ENCODE measurements at regions not wholly inside any gene's neighbourhood (a gene's known extent, or its start where the extent isn't known, plus 50 kb on each side); places are given as distances from the start of the nearest gene placed in this dataset.

DNA sequence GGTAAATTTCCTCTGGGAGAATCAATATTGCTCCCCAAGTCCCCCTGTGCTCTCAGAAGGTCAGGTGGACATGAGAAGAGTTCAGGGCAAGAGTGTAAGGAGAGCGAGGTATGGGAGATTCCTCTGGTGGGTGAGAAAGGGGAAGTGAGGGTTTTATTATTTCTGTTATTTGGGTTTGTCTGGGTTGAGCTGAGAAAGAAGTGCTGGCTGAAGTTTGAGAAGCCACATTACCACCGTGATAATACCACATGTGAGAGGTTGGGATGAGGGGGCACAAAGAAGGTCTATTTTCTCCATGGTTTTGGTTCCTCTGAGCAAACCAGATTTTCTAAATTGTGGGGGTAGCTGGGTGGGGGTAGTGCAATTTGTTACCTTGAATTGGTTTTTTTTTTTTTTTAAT, 350.4 kb downstream of the OSTF1 start (continued):
- TF ChIP-seq, protein P1, sequence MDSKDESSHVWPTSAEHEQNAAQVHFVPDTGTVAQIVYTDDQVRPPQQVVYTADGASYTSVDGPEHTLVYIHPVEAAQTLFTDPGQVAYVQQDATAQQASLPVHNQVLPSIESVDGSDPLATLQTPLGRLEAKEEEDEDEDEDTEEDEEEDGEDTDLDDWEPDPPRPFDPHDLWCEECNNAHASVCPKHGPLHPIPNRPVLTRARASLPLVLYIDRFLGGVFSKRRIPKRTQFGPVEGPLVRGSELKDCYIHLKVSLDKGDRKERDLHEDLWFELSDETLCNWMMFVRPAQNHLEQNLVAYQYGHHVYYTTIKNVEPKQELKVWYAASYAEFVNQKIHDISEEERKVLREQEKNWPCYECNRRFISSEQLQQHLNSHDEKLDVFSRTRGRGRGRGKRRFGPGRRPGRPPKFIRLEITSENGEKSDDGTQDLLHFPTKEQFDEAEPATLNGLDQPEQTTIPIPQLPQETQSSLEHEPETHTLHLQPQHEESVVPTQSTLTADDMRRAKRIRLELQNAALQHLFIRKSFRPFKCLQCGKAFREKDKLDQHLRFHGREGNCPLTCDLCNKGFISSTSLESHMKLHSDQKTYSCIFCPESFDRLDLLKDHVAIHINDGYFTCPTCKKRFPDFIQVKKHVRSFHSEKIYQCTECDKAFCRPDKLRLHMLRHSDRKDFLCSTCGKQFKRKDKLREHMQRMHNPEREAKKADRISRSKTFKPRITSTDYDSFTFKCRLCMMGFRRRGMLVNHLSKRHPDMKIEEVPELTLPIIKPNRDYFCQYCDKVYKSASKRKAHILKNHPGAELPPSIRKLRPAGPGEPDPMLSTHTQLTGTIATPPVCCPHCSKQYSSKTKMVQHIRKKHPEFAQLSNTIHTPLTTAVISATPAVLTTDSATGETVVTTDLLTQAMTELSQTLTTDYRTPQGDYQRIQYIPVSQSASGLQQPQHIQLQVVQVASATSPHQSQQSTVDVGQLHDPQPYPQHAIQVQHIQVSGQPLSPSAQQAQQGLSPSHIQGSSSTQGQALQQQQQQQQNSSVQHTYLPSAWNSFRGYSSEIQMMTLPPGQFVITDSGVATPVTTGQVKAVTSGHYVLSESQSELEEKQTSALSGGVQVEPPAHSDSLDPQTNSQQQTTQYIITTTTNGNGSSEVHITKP (tag by site-specific recombination; IDR thresholded peaks at IDR 0.05): no peak
- TF ChIP-seq ZNF555 (tag by site-specific recombination; conservative IDR thresholded peaks at IDR 0.05) (no peak), ZNF174 (tag by site-specific recombination; IDR thresholded peaks at IDR 0.05) (no peak)
- TF ChIP-seq, protein P2, sequence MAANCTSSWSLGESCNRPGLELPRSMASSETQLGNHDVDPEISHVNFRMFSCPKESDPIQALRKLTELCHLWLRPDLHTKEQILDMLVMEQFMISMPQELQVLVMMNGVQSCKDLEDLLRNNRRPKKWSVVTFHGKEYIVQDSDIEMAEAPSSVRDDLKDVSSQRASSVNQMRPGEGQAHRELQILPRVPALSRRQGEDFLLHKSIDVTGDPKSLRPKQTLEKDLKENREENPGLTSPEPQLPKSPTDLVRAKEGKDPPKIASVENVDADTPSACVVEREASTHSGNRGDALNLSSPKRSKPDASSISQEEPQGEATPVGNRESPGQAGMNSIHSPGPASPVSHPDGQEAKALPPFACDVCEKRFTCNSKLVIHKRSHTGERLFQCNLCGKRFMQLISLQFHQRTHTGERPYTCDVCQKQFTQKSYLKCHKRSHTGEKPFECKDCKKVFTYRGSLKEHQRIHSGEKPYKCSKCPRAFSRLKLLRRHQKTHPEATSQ (tag by site-specific recombination; IDR thresholded peaks at IDR 0.05): no peak
- TF ChIP-seq, protein P3, sequence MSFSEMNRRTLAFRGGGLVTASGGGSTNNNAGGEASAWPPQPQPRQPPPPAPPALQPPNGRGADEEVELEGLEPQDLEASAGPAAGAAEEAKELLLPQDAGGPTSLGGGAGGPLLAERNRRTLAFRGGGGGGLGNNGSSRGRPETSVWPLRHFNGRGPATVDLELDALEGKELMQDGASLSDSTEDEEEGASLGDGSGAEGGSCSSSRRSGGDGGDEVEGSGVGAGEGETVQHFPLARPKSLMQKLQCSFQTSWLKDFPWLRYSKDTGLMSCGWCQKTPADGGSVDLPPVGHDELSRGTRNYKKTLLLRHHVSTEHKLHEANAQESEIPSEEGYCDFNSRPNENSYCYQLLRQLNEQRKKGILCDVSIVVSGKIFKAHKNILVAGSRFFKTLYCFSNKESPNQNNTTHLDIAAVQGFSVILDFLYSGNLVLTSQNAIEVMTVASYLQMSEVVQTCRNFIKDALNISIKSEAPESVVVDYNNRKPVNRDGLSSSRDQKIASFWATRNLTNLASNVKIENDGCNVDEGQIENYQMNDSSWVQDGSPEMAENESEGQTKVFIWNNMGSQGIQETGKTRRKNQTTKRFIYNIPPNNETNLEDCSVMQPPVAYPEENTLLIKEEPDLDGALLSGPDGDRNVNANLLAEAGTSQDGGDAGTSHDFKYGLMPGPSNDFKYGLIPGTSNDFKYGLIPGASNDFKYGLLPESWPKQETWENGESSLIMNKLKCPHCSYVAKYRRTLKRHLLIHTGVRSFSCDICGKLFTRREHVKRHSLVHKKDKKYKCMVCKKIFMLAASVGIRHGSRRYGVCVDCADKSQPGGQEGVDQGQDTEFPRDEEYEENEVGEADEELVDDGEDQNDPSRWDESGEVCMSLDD (tag by site-specific recombination; IDR thresholded peaks at IDR 0.05): no peak
- TF ChIP-seq, protein P4, sequence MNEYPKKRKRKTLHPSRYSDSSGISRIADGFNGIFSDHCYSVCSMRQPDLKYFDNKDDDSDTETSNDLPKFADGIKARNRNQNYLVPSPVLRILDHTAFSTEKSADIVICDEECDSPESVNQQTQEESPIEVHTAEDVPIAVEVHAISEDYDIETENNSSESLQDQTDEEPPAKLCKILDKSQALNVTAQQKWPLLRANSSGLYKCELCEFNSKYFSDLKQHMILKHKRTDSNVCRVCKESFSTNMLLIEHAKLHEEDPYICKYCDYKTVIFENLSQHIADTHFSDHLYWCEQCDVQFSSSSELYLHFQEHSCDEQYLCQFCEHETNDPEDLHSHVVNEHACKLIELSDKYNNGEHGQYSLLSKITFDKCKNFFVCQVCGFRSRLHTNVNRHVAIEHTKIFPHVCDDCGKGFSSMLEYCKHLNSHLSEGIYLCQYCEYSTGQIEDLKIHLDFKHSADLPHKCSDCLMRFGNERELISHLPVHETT (tag by site-specific recombination; IDR thresholded peaks at IDR 0.05): no peak

DNA sequence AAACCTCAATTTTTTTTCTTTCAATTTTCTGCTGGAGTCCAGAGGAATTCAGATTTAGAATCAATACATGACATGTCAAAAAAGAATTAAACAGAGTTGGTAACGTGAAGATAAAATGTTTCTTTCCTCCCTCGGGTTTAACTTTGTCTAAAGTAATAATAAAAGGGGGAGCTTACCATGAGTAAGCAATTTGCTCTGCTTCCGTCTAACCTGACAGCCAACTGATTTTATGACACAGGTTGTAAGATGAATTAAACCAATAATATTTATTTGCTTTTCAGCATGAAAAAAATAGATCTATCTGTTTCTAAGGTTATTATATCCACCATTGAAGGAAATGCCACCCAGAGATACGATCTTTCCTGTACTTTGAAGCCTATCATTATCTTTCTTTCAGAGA, 352.6 kb downstream of the OSTF1 start:
- Histone ChIP-seq H3K36me3 (ENCODE audit: control insufficient read depth in 2 of 2, insufficient read depth in 1 of 2, low read length in 2 of 2) (no peaks in the 10 kb centered on the region), H3K4me3 (ENCODE audit: low read depth, low read length) (no peak overlapping the region), H3K4me1 (ENCODE audit: control insufficient read depth, insufficient read depth, low read length) (no peaks in the 10 kb centered on the region), H3K9me3 (ENCODE audit: control insufficient read depth, insufficient read depth, low read depth, low read length) (no peaks in the 10 kb centered on the region), H3K27ac (ENCODE audit: extremely low read depth, low read depth, low read length) (no peak overlapping the region)
- ChIA-PET CTCF (interaction anchor here (0.7 kb wide), 2 partner anchors 38 to 140 kb away, joined by 3 to 6 read pairs; no protein-coding TSS in a partner anchor), POLR2A (no interaction called here)
- no peak for TF ChIP-seq EGR2 (tag by site-specific recombination; IDR thresholded peaks at IDR 0.05; ENCODE audit: low read depth)
- no peak for TF ChIP-seq ZNF140 (tag by site-specific recombination; IDR thresholded peaks at IDR 0.05)
- no peak for TF ChIP-seq SCRT2 (tag by site-specific recombination; IDR thresholded peaks at IDR 0.05)
- TF ChIP-seq, protein P5, sequence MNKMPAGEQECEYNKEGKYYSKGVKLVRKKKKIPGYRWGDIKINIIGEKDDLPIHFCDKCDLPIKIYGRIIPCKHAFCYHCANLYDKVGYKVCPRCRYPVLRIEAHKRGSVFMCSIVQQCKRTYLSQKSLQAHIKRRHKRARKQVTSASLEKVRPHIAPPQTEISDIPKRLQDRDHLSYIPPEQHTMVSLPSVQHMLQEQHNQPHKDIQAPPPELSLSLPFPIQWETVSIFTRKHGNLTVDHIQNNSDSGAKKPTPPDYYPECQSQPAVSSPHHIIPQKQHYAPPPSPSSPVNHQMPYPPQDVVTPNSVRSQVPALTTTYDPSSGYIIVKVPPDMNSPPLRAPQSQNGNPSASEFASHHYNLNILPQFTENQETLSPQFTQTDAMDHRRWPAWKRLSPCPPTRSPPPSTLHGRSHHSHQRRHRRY (tag by site-specific recombination; IDR thresholded peaks at IDR 0.05): no peak
- TF ChIP-seq ZNF324 (tag by site-specific recombination; IDR thresholded peaks at IDR 0.05): no peak
- TF ChIP-seq, protein P6, sequence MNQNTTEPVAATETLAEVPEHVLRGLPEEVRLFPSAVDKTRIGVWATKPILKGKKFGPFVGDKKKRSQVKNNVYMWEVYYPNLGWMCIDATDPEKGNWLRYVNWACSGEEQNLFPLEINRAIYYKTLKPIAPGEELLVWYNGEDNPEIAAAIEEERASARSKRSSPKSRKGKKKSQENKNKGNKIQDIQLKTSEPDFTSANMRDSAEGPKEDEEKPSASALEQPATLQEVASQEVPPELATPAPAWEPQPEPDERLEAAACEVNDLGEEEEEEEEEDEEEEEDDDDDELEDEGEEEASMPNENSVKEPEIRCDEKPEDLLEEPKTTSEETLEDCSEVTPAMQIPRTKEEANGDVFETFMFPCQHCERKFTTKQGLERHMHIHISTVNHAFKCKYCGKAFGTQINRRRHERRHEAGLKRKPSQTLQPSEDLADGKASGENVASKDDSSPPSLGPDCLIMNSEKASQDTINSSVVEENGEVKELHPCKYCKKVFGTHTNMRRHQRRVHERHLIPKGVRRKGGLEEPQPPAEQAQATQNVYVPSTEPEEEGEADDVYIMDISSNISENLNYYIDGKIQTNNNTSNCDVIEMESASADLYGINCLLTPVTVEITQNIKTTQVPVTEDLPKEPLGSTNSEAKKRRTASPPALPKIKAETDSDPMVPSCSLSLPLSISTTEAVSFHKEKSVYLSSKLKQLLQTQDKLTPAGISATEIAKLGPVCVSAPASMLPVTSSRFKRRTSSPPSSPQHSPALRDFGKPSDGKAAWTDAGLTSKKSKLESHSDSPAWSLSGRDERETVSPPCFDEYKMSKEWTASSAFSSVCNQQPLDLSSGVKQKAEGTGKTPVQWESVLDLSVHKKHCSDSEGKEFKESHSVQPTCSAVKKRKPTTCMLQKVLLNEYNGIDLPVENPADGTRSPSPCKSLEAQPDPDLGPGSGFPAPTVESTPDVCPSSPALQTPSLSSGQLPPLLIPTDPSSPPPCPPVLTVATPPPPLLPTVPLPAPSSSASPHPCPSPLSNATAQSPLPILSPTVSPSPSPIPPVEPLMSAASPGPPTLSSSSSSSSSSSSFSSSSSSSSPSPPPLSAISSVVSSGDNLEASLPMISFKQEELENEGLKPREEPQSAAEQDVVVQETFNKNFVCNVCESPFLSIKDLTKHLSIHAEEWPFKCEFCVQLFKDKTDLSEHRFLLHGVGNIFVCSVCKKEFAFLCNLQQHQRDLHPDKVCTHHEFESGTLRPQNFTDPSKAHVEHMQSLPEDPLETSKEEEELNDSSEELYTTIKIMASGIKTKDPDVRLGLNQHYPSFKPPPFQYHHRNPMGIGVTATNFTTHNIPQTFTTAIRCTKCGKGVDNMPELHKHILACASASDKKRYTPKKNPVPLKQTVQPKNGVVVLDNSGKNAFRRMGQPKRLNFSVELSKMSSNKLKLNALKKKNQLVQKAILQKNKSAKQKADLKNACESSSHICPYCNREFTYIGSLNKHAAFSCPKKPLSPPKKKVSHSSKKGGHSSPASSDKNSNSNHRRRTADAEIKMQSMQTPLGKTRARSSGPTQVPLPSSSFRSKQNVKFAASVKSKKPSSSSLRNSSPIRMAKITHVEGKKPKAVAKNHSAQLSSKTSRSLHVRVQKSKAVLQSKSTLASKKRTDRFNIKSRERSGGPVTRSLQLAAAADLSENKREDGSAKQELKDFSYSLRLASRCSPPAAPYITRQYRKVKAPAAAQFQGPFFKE (tag by site-specific recombination; IDR thresholded peaks at IDR 0.05; ENCODE audit: borderline replicate concordance): no peak
- no peak for TF ChIP-seq ZNF768 (tag by site-specific recombination; IDR thresholded peaks at IDR 0.05)
- TF ChIP-seq, protein P7, sequence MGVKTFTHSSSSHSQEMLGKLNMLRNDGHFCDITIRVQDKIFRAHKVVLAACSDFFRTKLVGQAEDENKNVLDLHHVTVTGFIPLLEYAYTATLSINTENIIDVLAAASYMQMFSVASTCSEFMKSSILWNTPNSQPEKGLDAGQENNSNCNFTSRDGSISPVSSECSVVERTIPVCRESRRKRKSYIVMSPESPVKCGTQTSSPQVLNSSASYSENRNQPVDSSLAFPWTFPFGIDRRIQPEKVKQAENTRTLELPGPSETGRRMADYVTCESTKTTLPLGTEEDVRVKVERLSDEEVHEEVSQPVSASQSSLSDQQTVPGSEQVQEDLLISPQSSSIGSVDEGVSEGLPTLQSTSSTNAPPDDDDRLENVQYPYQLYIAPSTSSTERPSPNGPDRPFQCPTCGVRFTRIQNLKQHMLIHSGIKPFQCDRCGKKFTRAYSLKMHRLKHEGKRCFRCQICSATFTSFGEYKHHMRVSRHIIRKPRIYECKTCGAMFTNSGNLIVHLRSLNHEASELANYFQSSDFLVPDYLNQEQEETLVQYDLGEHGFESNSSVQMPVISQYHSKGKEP (tag by site-specific recombination; IDR thresholded peaks at IDR 0.05): no peak
- no peak for TF ChIP-seq KLF7 (tag by site-specific recombination; IDR thresholded peaks at IDR 0.05; ENCODE audit: borderline replicate concordance)

All from HEK293 (cell line).